ENCODE measurements at regions not wholly inside any gene's neighbourhood (a gene's known extent, or its start where the extent isn't known, plus 50 kb on each side); places are given as distances from the start of the nearest gene placed in this dataset.

GRCh38 chr2:187081461-187081860 is 232.5 kb upstream of the ZSWIM2 start:
- TF ChIP-seq CTCF (conservative IDR thresholded peaks at IDR 0.05) (no peak), ZFX (IDR thresholded peaks at IDR 0.05) (no peak)
